ENCODE measurements at regions not wholly inside any gene's neighbourhood (a gene's known extent, or its start where the extent isn't known, plus 50 kb on each side); places are given as distances from the start of the nearest gene placed in this dataset.

DNA sequence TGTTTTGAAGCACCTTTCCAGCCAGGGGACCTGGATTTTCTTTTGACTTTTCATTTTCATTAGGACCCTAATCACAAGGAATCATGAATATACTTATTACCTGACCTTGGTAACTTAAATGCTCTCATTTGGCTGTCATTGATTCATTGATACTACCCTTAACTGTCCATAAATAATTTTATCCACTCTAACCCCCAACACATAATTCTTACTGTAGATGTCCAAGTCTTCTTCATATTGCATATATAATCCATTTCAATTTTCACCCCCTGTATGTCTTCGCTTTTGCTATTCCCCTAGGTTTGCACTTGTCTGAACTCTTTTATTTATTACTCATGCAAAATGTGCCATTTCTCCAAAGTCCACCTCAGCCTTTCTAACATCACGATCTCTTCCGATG, 602.9 kb downstream of the MMUT start:
- TF ChIP-seq YY1 (IDR thresholded peaks at IDR 0.05; ENCODE audit: insufficient read depth, insufficient read length) (no peak), ZNF274 (IDR thresholded peaks at IDR 0.05; ENCODE audit: low read depth, low read length) (no peak), SUZ12 (IDR thresholded peaks at IDR 0.05; ENCODE audit: extremely low read depth, insufficient read depth, insufficient read length) (no peak)

Measured in NT2/D1 (cell line).